PC-3 (cell line): ENCODE measurements at regions not wholly inside any gene's neighbourhood (a gene's known extent, or its start where the extent isn't known, plus 50 kb on each side); places are given as distances from the start of the nearest gene placed in this dataset.

Source experiments
- ATAC-seq: fragments of 200-7000 bp; cut with Tn5 transposase; 2 replicates; pipeline ENCODE4 v1.9.1; 2020; ENCODE audit warnings: mild to moderate bottlenecking, moderate library complexity
- BruUV-seq: library from RNA; stranded (reverse); fragments of 400-500 nt; replicated peaks from 2 replicates; lab custom pipeline; 2021; lab: Mats Ljungman, UMichigan
- CTCF ChIA-PET: fragments of 300-600 bp; sonication (Branson Sonifier 250); formaldehyde crosslinking; loops from one replicate; lab custom pipeline; 2022; ENCODE audit warnings: antibody characterized with exemption; lab: Charles Lee
- POLR2A ChIA-PET: fragments of 300-600 bp; sonication (Branson Sonifier 250); formaldehyde crosslinking; loops from one replicate; lab custom pipeline; 2022; ENCODE audit warnings: antibody characterized with exemption; ENCODE audit not compliant: unreplicated experiment; lab: Charles Lee
- DNase-seq: peaks from one replicate; pipeline ENCODE4 v3.0.0-alpha.2; 2015
- H2AFZ ChIP-seq: fragments of 300-600 bp; sonication (generic); 2 replicates; pipeline ENCODE4 v1.6.0; 2016; ENCODE audit warnings: antibody characterized with exemption, low read length
- H3F3A ChIP-seq: fragments of 300-600 bp; sonication (generic); one replicate; pipeline ENCODE4 v1.6.0; 2017; ENCODE audit warnings: antibody characterized with exemption, low read length, control low read depth, mild to moderate bottlenecking; ENCODE audit not compliant: unreplicated experiment
- H3K27ac ChIP-seq: fragments of 300-600 bp; sonication (generic); 2 replicates; pipeline ENCODE4 v1.5.1; 2016; ENCODE audit warnings: mild to moderate bottlenecking, low read length
- H3K27me3 ChIP-seq: fragments of 300-600 bp; sonication (generic); 2 replicates; pipeline ENCODE4 v1.6.1; 2016; ENCODE audit warnings: low read length, mixed read lengths
- H3K36me3 ChIP-seq: fragments of 300-600 bp; sonication (generic); 2 replicates; pipeline ENCODE4 v1.6.1; 2016; ENCODE audit warnings: low read depth, mixed run types, low read length, mixed read lengths
- H3K4me1 ChIP-seq: fragments of 300-600 bp; sonication (generic); 2 replicates; pipeline ENCODE4 v1.5.1; 2016; ENCODE audit warnings: low read length; ENCODE audit not compliant: insufficient read depth
- H3K4me2 ChIP-seq: fragments of 300-600 bp; sonication (generic); 2 replicates; pipeline ENCODE4 v1.6.0; 2016; ENCODE audit warnings: low read length
- H3K4me3 ChIP-seq: fragments of 300-600 bp; sonication (generic); 2 replicates; pipeline ENCODE4 v1.5.1; 2016; ENCODE audit warnings: mild to moderate bottlenecking, low read length, mixed read lengths
- H3K79me2 ChIP-seq: fragments of 300-600 bp; sonication (generic); 2 replicates; pipeline ENCODE4 v1.6.1; 2017; ENCODE audit warnings: low read length, mixed read lengths
- H3K9ac ChIP-seq: fragments of 300-600 bp; sonication (generic); 2 replicates; pipeline ENCODE4 v1.6.0; 2016; ENCODE audit warnings: mild to moderate bottlenecking, low read length
- H3K9me2 ChIP-seq: fragments of 300-600 bp; sonication (generic); replicated peaks from 2 replicates; pipeline ENCODE4 v1.6.1; 2016; ENCODE audit warnings: mixed run types, low read length, mixed read lengths
- H3K9me3 ChIP-seq: fragments of 300-600 bp; sonication (generic); 2 replicates; pipeline ENCODE4 v1.6.1; 2016; ENCODE audit warnings: low read length, mixed read lengths
- H4K20me1 ChIP-seq: fragments of 300-600 bp; sonication (generic); 2 replicates; pipeline ENCODE4 v1.6.1; 2016; ENCODE audit warnings: low read length, mixed read lengths
- EZH2 ChIP-seq: fragments of 300-600 bp; sonication (generic); IDR thresholded peaks from one replicate; pipeline ENCODE4 v1.6.1; 2017; ENCODE audit warnings: antibody characterized with exemption, mild to moderate bottlenecking, low read length; ENCODE audit not compliant: unreplicated experiment
- EZH2phosphoT487 ChIP-seq: fragments of 300-600 bp; sonication (generic); IDR thresholded peaks from 2 replicates; pipeline ENCODE4 v1.6.1; 2018; ENCODE audit warnings: mild to moderate bottlenecking, antibody characterized with exemption, low read length, borderline replicate concordance
- intact Hi-C: fragments of 100-400 bp; cut with micrococcal nuclease; formaldehyde crosslinking; loops from 2 replicates; pipeline ENCODE4 v1.9.0; 2023
- TF ChIP-seq, protein P1 (sequence below): fragments of 300-600 bp; sonication (generic); conservative IDR thresholded peaks from 2 replicates; pipeline ENCODE4 v1.5.1; 2017; ENCODE audit warnings: antibody characterized with exemption, low read depth, mild to moderate bottlenecking, low read length

DNA sequence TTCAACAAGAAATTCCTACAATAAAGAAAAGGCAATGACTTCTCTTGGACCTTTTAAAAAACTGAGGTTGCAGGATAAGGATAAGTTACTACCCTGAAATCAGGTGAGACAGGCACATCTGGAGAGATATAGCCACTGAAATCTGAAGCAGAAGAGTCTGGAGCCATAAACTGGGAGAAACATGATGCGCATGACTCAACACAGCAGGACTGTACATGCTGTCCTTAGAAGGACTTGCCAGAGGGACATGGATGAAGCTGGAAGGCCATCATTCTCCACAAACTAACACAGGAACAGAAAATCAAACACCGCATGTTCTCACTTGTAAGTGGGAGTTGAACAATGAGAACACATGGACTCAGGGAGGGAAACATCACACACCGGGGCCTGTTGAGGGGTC, 1020.2 kb downstream of the AGBL1 start:
- intact Hi-C loops = no loop called here
- H3F3A ChIP-seq = no peaks in the 10 kb centered on the region
- H3K79me2 ChIP-seq = no peaks in the 10 kb centered on the region
- no peak overlapping the region for H2AFZ ChIP-seq
- no peak for TF ChIP-seq EZH2phosphoT487
- no peak for TF ChIP-seq EZH2
- TF ChIP-seq, protein P1, sequence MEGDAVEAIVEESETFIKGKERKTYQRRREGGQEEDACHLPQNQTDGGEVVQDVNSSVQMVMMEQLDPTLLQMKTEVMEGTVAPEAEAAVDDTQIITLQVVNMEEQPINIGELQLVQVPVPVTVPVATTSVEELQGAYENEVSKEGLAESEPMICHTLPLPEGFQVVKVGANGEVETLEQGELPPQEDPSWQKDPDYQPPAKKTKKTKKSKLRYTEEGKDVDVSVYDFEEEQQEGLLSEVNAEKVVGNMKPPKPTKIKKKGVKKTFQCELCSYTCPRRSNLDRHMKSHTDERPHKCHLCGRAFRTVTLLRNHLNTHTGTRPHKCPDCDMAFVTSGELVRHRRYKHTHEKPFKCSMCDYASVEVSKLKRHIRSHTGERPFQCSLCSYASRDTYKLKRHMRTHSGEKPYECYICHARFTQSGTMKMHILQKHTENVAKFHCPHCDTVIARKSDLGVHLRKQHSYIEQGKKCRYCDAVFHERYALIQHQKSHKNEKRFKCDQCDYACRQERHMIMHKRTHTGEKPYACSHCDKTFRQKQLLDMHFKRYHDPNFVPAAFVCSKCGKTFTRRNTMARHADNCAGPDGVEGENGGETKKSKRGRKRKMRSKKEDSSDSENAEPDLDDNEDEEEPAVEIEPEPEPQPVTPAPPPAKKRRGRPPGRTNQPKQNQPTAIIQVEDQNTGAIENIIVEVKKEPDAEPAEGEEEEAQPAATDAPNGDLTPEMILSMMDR = no peak
- no peak overlapping the region for H3K4me3 ChIP-seq
- no peaks in the 10 kb centered on the region for H3K9me3 ChIP-seq
- ChIA-PET POLR2A (no interaction called here), CTCF (no interaction called here)
- H3K27ac ChIP-seq = no peak overlapping the region
- H3K4me1 ChIP-seq = no peaks in the 10 kb centered on the region
- H3K9me2 ChIP-seq = no peaks in the 10 kb centered on the region
- BruUV-seq = no TSS peak
- no peaks in the 10 kb centered on the region for H4K20me1 ChIP-seq
- H3K27me3 ChIP-seq = no peaks in the 10 kb centered on the region
- no peak overlapping the region for H3K9ac ChIP-seq
- ATAC-seq (no peak), DNase-seq (no peak)
- H3K36me3 ChIP-seq = no peaks in the 10 kb centered on the region
- H3K4me2 ChIP-seq = no peak overlapping the region

DNA sequence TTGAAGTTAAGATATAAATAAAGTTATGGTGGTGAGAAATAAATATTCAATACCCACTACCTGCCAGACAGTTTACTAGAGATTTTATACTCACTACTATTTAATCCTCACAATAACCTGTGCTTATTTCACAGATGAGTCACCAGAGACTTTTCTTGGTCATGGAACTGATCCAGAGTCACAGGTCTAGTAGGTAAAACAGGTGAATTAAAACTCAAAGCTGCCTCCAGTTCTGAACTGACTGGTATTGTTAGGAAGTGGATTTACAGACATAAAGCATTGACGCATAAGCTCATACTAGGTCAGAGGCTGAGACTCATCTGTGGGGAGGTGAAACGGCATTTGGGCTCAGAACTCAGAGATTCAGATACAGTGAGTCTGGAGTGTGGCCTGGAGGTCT, 1009.9 kb downstream of the AGBL1 start:
- BruUV-seq = no TSS peak
- H4K20me1 ChIP-seq = no peaks in the 10 kb centered on the region
- TF ChIP-seq EZH2phosphoT487 (no peak), EZH2 (no peak)
- TF ChIP-seq, protein P1 = no peak
- intact Hi-C loops = no loop called here
- CTCF ChIA-PET = no interaction called here
- H3K9me2 ChIP-seq = no peaks in the 10 kb centered on the region
- H3K9ac ChIP-seq = no peak overlapping the region
- H3K79me2 ChIP-seq = no peaks in the 10 kb centered on the region
- H3K27ac ChIP-seq = no peak overlapping the region
- H3K36me3 ChIP-seq = no peaks in the 10 kb centered on the region
- H3K4me1 ChIP-seq = no peaks in the 10 kb centered on the region
- DNase-seq (peak; percentile 62), ATAC-seq (no peak)
- no peak overlapping the region for H3K4me3 ChIP-seq
- H3F3A ChIP-seq = no peaks in the 10 kb centered on the region
- no peaks in the 10 kb centered on the region for H3K27me3 ChIP-seq
- H3K9me3 ChIP-seq = no peaks in the 10 kb centered on the region
- POLR2A ChIA-PET = no interaction called here
- H2AFZ ChIP-seq = no peak overlapping the region
- no peak overlapping the region for H3K4me2 ChIP-seq

DNA sequence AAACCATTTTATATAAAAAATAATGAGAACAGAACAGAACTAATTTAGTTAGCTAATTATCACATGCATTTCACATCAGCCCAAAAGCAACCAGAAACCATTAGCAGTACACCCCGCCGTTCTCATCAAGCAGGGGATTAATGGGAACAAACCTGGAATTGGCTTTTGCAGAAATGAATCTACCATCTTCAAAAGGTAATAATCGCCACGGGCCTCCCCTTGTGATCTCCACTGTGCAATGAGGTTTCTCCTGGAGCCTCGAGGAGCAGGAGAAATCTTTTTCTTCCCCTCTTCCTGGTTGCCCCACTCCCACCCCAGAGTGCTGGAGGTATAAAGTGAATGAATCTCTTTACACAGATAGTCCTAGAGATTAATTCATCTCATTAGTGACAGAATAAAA, 1003.5 kb downstream of the AGBL1 start:
- Histone ChIP-seq H3K27me3 (no peaks in the 10 kb centered on the region), H3K4me2 (no peak overlapping the region), H2AFZ (no peak overlapping the region), H4K20me1 (no peaks in the 10 kb centered on the region), H3K9ac (no peak overlapping the region), H3K4me3 (no peak overlapping the region), H3K36me3 (no peaks in the 10 kb centered on the region), H3K9me3 (0 out of 2 replicates have a peak, but pooled peaks cover 3% of the 10 kb centered on the region), H3K9me2 (no peaks in the 10 kb centered on the region), H3F3A (no peaks in the 10 kb centered on the region), H3K4me1 (no peaks in the 10 kb centered on the region), H3K79me2 (no peaks in the 10 kb centered on the region), H3K27ac (no peak overlapping the region)
- intact Hi-C loops = no loop called here
- ChIA-PET CTCF (no interaction called here), POLR2A (no interaction called here)
- DNase-seq (no peak), ATAC-seq (no peak)
- BruUV-seq = no TSS peak
- TF ChIP-seq EZH2 (no peak), EZH2phosphoT487 (no peak)
- TF ChIP-seq, protein P1 = no peak
